ENCODE measurements at regions not wholly inside any gene's neighbourhood (a gene's known extent, or its start where the extent isn't known, plus 50 kb on each side); places are given as distances from the start of the nearest gene placed in this dataset.

GRCh38 chr2:122098306-122098705 is 342.9 kb downstream of the TSN start:
- TF ChIP-seq CTCF (IDR thresholded peaks at IDR 0.05; ENCODE audit: unreplicated experiment), result no peak
- no peaks in the 10 kb centered on the region for H3K27me3 Mint-ChIP-seq (ENCODE audit: insufficient read depth, unreplicated experiment)
- POLR2A ChIA-PET, result no interaction called here
- no peak for DNase-seq (ENCODE audit: unreplicated experiment)
- H3K9me3 Mint-ChIP-seq (ENCODE audit: unreplicated experiment), result no peaks in the 10 kb centered on the region
- intact Hi-C loops (cut with micrococcal nuclease), result loop anchor here (1.0 kb wide), 1 partner anchor 9 kb away; no protein-coding TSS in a partner anchor
- no peaks in the 10 kb centered on the region for H3K36me3 Mint-ChIP-seq (ENCODE audit: insufficient read depth, unreplicated experiment)
- H3K4me1 Mint-ChIP-seq (ENCODE audit: insufficient read depth, unreplicated experiment), result no peaks in the 10 kb centered on the region
- H3K4me3 Mint-ChIP-seq (ENCODE audit: unreplicated experiment), result no peak overlapping the region
- no TSS peak for BruUV-seq (replicated peaks)
- CTCF ChIA-PET, result interaction anchor here (0.5 to 1.3 kb wide), 2 partner anchors 10 kb away, joined by 3 read pairs; no protein-coding TSS in a partner anchor
- H3K27ac Mint-ChIP-seq (ENCODE audit: low read depth, unreplicated experiment), result no peak overlapping the region

- ChIA-PET CTCF (interaction anchor here (0.9 kb wide), 1 partner anchor 91 kb away, joined by 4 read pairs; no protein-coding TSS in a partner anchor), POLR2A (no interaction called here)
- Mint-ChIP-seq H3K27ac (ENCODE audit: low read depth, unreplicated experiment) (no peak overlapping the region), H3K4me1 (ENCODE audit: insufficient read depth, unreplicated experiment) (no peaks in the 10 kb centered on the region), H3K4me3 (ENCODE audit: unreplicated experiment) (no peak overlapping the region), H3K9me3 (ENCODE audit: unreplicated experiment) (no peaks in the 10 kb centered on the region), H3K27me3 (ENCODE audit: insufficient read depth, unreplicated experiment) (no peaks in the 10 kb centered on the region), H3K36me3 (ENCODE audit: insufficient read depth, unreplicated experiment) (no peaks in the 10 kb centered on the region)
- DNase-seq (ENCODE audit: unreplicated experiment), result no peak
- BruUV-seq (replicated peaks), result no TSS peak
- intact Hi-C loops (cut with micrococcal nuclease), result no loop called here
- TF ChIP-seq CTCF (IDR thresholded peaks at IDR 0.05; ENCODE audit: unreplicated experiment), result no peak
Observed at GRCh38 chr2:122100346-122100745, 344.9 kb downstream of the TSN start.

- H3K27ac Mint-ChIP-seq (ENCODE audit: low read depth, unreplicated experiment), result no peak overlapping the region
- CTCF ChIA-PET, result interaction anchor here (0.6 to 0.9 kb wide), 2 partner anchors 46 to 90 kb away, joined by 3 to 4 read pairs; no protein-coding TSS in a partner anchor
Observed at GRCh38 chr2:122100756-122101155, 345.3 kb downstream of the TSN start.

GRCh38 chr2:122101319-122101718 is 345.9 kb downstream of the TSN start:
- no TSS peak for BruUV-seq (replicated peaks)
- H3K27ac Mint-ChIP-seq (ENCODE audit: low read depth, unreplicated experiment), result no peak overlapping the region
- no peak for DNase-seq (ENCODE audit: unreplicated experiment)

More at GRCh38 chr2:122100756-122101155, 345.3 kb downstream of the TSN start:
- intact Hi-C loops (cut with micrococcal nuclease), result no loop called here
- Mint-ChIP-seq H3K4me1 (ENCODE audit: insufficient read depth, unreplicated experiment) (no peaks in the 10 kb centered on the region), H3K4me3 (ENCODE audit: unreplicated experiment) (no peak overlapping the region), H3K36me3 (ENCODE audit: insufficient read depth, unreplicated experiment) (no peaks in the 10 kb centered on the region), H3K9me3 (ENCODE audit: unreplicated experiment) (no peaks in the 10 kb centered on the region), H3K27me3 (ENCODE audit: insufficient read depth, unreplicated experiment) (no peaks in the 10 kb centered on the region)
- TF ChIP-seq CTCF (IDR thresholded peaks at IDR 0.05; ENCODE audit: unreplicated experiment), result no peak
- POLR2A ChIA-PET, result no interaction called here
- DNase-seq (ENCODE audit: unreplicated experiment), result no peak
- BruUV-seq (replicated peaks), result no TSS peak

More at GRCh38 chr2:122101319-122101718, 345.9 kb downstream of the TSN start:
- Mint-ChIP-seq H3K4me1 (ENCODE audit: insufficient read depth, unreplicated experiment) (no peaks in the 10 kb centered on the region), H3K9me3 (ENCODE audit: unreplicated experiment) (no peaks in the 10 kb centered on the region), H3K4me3 (ENCODE audit: unreplicated experiment) (no peak overlapping the region), H3K27me3 (ENCODE audit: insufficient read depth, unreplicated experiment) (peaks cover 5% of the 10 kb centered on the region), H3K36me3 (ENCODE audit: insufficient read depth, unreplicated experiment) (no peaks in the 10 kb centered on the region)
- ChIA-PET POLR2A (no interaction called here), CTCF (interaction anchor here (0.6 kb wide), 1 partner anchor 46 kb away, joined by 3 read pairs; no protein-coding TSS in a partner anchor)
- TF ChIP-seq CTCF (IDR thresholded peaks at IDR 0.05; ENCODE audit: unreplicated experiment), result no peak
- intact Hi-C loops (cut with micrococcal nuclease), result no loop called here
